GM12873 (cell line): ENCODE measurements at regions not wholly inside any gene's neighbourhood (a gene's known extent, or its start where the extent isn't known, plus 50 kb on each side); places are given as distances from the start of the nearest gene placed in this dataset.

Experiments used
- TF ChIP-seq, protein P1 (sequence below): IDR thresholded peaks from 2 replicates; pipeline ENCODE4 v1.5.1; 2012; ENCODE audit warnings: low read depth, mild to moderate bottlenecking, moderate library complexity, low read length, control low read depth; ENCODE audit not compliant: insufficient read depth; ENCODE audit errors: missing control alignments

DNA sequence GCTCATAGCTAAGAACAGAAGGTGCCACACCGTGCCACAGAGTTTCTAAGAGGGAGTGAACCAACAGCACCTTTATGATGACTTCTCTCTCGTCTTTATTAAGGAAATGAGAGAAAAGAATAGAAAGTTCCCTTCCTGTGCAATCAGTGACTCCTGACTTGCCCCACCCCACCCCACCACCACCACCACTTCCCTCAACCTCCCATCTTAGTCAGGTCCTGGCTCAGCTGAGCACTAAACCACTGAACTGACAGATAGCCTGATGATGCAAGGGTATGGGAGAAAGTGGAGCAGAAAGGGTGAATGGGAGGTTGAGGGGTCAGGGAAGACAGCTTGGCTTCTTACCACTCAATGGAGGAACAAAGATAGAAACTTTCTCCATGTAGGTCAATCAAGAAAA is 75.2 kb upstream of the RMDN2 start:
- TF ChIP-seq, protein P1, sequence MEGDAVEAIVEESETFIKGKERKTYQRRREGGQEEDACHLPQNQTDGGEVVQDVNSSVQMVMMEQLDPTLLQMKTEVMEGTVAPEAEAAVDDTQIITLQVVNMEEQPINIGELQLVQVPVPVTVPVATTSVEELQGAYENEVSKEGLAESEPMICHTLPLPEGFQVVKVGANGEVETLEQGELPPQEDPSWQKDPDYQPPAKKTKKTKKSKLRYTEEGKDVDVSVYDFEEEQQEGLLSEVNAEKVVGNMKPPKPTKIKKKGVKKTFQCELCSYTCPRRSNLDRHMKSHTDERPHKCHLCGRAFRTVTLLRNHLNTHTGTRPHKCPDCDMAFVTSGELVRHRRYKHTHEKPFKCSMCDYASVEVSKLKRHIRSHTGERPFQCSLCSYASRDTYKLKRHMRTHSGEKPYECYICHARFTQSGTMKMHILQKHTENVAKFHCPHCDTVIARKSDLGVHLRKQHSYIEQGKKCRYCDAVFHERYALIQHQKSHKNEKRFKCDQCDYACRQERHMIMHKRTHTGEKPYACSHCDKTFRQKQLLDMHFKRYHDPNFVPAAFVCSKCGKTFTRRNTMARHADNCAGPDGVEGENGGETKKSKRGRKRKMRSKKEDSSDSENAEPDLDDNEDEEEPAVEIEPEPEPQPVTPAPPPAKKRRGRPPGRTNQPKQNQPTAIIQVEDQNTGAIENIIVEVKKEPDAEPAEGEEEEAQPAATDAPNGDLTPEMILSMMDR = no peak

DNA sequence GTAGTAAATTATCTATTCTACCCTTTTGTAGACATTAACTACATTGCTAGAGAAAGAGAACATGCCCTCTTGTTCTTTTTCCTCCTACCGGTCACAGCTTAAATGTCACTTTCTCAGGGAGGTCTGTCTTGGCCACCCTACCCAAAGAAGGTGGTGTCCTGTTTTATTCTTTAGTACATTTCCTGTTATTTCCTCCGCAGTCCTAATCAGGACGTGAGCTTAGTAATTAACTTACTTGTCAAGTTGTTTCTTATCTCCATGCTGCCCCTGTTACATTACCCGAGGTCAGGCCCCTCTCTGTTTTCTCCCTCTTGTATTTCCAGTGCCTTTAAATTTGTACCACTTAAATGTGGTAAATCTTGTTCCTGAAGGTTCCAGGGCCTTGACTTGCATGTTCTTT is 73.7 kb upstream of the RMDN2 start:
- TF ChIP-seq, protein P1 = peak; percentile 27

DNA sequence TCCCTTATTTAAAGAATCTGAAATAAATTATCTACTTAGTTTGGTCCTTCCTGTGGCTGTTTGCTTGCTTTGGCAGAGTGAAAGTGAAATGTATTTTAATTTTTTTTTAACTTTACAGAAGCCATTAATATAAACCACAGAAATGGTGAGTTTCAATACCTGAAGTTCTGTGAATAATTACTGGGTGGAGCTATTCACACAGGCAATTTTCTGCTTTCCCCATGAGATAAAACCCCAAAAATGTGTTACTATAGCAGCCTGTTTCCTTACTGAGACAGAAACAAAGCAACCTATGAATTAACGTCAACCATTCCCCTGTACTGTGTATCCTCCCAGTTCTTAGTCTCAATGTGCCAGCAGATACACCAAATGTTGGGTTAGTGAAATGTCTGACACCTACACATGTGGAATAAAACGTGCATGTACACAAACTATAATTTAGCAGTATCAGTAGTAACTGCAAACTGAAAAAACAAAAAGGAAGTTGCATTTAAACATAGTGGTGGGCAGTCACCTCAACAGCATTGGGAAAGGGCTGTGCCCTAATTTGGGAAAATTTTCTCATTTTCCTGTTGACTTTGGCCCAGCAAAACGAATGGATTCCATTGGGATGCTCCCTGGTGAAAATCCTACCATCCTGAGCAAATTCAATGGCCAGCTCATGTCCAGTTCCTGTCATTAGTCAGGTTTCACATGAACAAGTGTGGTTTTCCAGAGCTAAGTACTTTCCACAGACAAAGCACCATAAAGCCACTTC is 73.1 kb upstream of the RMDN2 start:
- TF ChIP-seq, protein P1 = no peak

DNA sequence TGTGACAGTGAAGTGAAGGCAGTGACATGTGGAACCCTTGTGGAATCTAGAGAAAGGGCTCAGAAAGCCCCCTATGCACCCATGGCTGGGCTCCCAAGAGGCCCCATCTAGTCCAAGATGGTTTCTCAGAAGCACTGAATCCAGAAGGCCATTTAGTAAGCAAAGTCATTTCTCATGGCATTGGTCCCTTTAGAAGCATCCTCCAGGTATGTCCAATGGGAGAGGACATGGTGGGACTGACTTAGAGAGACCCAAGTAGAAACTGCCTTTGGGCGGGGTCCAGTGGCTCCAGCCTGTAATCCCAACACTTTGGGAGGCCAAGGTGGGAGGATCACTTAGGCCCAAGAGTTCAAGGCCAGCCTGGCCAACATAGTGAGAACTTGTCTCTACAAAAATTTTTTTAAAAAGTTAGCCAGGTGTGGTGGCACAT is 72.5 kb upstream of the RMDN2 start:
- TF ChIP-seq, protein P1 = no peak

DNA sequence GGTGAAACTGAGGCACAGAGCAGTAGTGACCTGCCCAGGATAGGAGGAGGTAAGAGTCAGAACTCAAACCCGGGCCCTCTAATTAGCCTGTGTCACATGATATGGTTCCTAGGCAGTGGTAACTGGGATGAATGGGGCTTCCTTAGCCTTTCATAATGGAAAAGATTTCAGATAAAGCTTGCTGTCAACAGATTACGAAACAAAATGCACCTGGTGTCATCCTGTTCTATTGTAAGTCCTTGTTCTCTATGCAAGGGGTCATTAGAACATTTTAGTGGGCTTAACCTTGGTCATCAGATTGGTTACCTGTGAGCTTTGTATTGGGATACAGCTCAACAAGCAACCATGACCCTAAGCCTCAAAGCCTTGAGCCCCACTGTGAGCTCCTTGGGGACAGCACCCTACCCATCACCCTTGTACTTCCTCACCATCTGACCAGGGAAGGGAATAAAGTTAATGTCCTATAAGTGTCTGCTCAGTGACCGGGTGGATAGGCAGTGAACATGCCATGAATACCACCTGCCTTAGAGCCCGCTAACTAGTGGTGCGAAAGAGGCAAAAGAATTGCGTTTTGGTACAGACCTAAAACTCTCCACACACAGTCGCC is 70.3 kb upstream of the RMDN2 start:
- TF ChIP-seq, protein P1 = no peak

DNA sequence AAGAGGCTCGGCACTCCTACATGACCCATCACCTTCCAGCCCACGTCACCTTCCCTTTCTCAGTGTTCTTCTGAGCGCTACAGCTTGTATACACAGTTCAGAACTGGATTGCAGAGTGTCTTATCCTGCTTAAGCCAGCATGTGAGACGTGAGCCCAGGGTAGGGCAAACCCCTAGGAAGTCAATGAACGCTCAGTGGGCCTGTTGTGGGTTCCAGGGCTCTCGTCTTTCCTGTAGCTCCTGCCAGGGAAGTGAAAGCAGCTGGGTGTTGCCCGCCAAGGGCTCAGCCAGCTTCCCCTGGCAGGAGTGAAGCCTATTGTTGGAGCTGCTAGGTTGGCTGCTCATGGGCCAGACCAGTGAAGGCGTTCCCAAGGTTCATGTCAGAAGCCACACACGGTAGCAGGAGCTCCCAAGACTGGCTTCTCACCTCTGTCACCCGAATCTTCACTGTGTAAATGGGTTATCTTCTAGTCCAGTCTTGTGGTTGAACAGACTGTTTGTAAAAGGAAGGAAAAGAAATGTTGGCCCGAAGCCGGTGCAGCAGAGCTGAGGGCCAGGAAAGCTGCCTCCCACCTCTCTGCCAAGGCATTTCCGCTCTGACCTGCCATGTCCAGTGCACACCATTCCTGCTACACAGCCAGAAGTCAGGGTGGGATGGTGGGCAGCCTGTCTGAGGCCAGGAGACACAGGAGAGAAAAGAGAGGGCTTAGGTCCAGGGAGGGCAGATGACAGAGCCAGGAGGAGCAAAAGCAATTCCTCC is 69.6 kb upstream of the RMDN2 start:
- TF ChIP-seq, protein P1 = no peak

DNA sequence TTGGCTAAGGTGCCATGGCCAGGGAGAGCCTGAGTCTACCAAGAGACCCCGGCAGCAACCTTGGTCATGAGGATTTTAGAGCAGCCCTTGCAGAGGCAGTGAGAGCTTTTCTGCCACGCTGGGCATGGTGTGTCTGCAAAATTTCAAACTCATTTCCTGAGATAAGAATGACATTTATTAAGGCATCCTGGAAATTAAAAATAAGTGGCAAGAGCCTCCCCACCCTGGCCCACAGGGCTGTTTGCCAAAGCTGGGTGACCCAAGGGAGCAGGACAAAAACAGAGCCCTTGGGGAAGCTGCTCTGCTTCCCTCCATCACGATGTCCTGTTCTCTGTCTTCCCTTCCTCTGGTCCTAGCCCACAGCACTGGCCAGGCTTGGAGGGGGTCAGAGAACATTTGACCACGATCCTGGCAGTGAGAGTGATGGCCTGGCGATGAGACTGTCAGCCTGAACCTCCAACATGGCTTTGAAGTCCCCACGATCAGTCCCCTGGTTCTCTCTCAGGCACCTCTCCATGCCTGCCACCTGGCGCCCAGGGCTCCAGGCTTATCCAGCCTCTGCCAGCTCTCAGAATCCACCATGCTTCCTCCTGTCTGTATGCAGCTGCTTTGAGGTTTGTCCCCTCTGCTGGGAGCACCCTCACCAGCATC is 68.9 kb upstream of the RMDN2 start:
- TF ChIP-seq, protein P1 = no peak
